ENCODE measurements at regions not wholly inside any gene's neighbourhood (a gene's known extent, or its start where the extent isn't known, plus 50 kb on each side); places are given as distances from the start of the nearest gene placed in this dataset.

GRCh38 chr3:116852803-116853202 lies 143.2 kb downstream of the TUSC7 start:
- Histone ChIP-seq H3K4me1 (no peaks in the 10 kb centered on the region), H3K27ac (no peak overlapping the region), H3K4me3 (ENCODE audit: low read depth, low read length) (no peak overlapping the region), H3K9me3 (ENCODE audit: control insufficient read depth, low read length) (no peaks in the 10 kb centered on the region), H3K27me3 (ENCODE audit: control insufficient read depth, insufficient read depth, low read length) (no peaks in the 10 kb centered on the region), H3K36me3 (ENCODE audit: control insufficient read depth, insufficient read depth, low read length) (no peaks in the 10 kb centered on the region), H3K9ac (no peak overlapping the region), H3K4me2 (ENCODE audit: low read length) (no peak overlapping the region), H2AFZ (no peak overlapping the region), H3K79me2 (no peaks in the 10 kb centered on the region)
- no peak for TF ChIP-seq CTCF (IDR thresholded peaks at IDR 0.05)

DNA sequence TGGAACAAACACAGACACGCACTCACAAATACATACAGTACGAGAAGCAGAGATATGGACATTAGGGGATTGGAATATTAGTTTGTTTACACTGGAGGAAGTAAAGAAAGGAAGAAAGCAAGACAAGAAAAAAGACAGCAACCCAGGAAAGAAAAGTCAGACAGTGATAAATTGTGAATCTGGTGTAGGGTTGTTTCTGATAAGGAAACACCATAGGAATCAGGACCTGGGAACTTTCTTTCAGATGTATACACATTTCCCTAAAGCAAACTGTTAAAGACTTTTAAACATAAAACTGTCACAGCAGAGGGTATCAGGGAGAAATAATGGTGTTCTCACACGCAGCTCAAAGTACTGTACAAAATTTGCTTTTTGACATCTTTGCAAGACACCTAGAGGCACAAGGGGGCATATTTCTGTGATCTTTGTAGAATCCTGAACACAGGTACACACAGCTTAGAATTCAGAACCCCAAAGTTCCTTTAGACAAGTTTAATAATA lies 153.7 kb downstream of the TUSC7 start:
- Histone ChIP-seq H3K36me3 (ENCODE audit: control insufficient read depth, insufficient read depth, low read length) (no peaks in the 10 kb centered on the region), H3K4me2 (ENCODE audit: low read length) (no peak overlapping the region), H3K27me3 (ENCODE audit: control insufficient read depth, insufficient read depth, low read length) (no peaks in the 10 kb centered on the region), H3K9me3 (ENCODE audit: control insufficient read depth, low read length) (no peaks in the 10 kb centered on the region), H3K79me2 (no peaks in the 10 kb centered on the region), H3K9ac (no peak overlapping the region), H3K4me1 (no peaks in the 10 kb centered on the region), H3K4me3 (ENCODE audit: low read depth, low read length) (no peak overlapping the region), H3K27ac (no peak overlapping the region), H2AFZ (no peak overlapping the region)
- no peak for TF ChIP-seq CTCF (IDR thresholded peaks at IDR 0.05)

GRCh38 chr3:116863822-116864589 lies 154.4 kb downstream of the TUSC7 start:
- Histone ChIP-seq H3K36me3 (ENCODE audit: control insufficient read depth, insufficient read depth, low read length) (no peaks in the 10 kb centered on the region), H3K27ac (no peak overlapping the region), H3K79me2 (no peaks in the 10 kb centered on the region), H3K4me1 (no peaks in the 10 kb centered on the region), H2AFZ (peak overlapping the region; percentile 20), H3K9ac (no peak overlapping the region), H3K4me2 (ENCODE audit: low read length) (no peak overlapping the region), H3K9me3 (ENCODE audit: control insufficient read depth, low read length) (no peaks in the 10 kb centered on the region), H3K4me3 (ENCODE audit: low read depth, low read length) (no peak overlapping the region), H3K27me3 (ENCODE audit: control insufficient read depth, insufficient read depth, low read length) (no peaks in the 10 kb centered on the region)
- no peak for TF ChIP-seq CTCF (IDR thresholded peaks at IDR 0.05)

- Histone ChIP-seq H2AFZ (peak overlapping the region; percentile 20), H3K79me2 (no peaks in the 10 kb centered on the region), H3K9ac (no peak overlapping the region), H3K27me3 (ENCODE audit: control insufficient read depth, insufficient read depth, low read length) (no peaks in the 10 kb centered on the region), H3K4me3 (ENCODE audit: low read depth, low read length) (no peak overlapping the region), H3K4me1 (no peaks in the 10 kb centered on the region), H3K27ac (no peak overlapping the region), H3K9me3 (ENCODE audit: control insufficient read depth, low read length) (no peaks in the 10 kb centered on the region), H3K36me3 (ENCODE audit: control insufficient read depth, insufficient read depth, low read length) (no peaks in the 10 kb centered on the region), H3K4me2 (ENCODE audit: low read length) (no peak overlapping the region)
- no peak for TF ChIP-seq CTCF (IDR thresholded peaks at IDR 0.05)
These were observed 155.0 kb downstream of the TUSC7 start for GRCh38 chr3:116864590-116864927.

DNA sequence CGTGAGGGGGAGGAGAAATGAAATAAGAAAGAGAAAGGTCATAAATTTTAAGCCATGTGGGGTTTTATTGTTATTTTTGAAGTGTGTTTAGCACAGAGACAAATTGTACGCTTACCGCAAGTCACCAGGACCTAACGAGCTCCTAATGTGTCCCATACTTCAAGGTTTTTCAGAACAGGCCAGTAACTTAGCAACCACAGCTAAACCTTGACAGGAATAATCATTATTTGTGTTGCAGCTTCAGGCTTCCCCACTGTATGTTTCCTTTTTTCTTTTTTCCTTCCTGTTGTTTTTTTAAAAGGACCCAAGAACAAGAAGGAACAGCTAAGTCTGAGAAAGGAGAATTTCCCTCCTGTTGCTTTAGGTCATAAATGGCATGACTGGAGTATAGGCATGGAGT lies 160.8 kb downstream of the TUSC7 start:
- Histone ChIP-seq H3K27ac (no peak overlapping the region), H3K27me3 (ENCODE audit: control insufficient read depth, insufficient read depth, low read length) (no peaks in the 10 kb centered on the region), H3K36me3 (ENCODE audit: control insufficient read depth, insufficient read depth, low read length) (no peaks in the 10 kb centered on the region), H3K9me3 (ENCODE audit: control insufficient read depth, low read length) (no peaks in the 10 kb centered on the region), H3K4me2 (ENCODE audit: low read length) (no peak overlapping the region), H3K79me2 (no peaks in the 10 kb centered on the region), H3K9ac (no peak overlapping the region), H2AFZ (no peak overlapping the region), H3K4me1 (no peaks in the 10 kb centered on the region), H3K4me3 (ENCODE audit: low read depth, low read length) (no peak overlapping the region)
- no peak for TF ChIP-seq CTCF (IDR thresholded peaks at IDR 0.05)

Data from parathyroid adenoma (tissue), 2 donors.